DMS53 treated with DMSO at 0.1 percent for 48 hours (cell line): ENCODE measurements at regions not wholly inside any gene's neighbourhood (a gene's known extent, or its start where the extent isn't known, plus 50 kb on each side); places are given as distances from the start of the nearest gene placed in this dataset.
"Not testable (repeated sequence)": the region's sequence is repeated elsewhere in the genome, so short reads cannot be mapped to it uniquely, and the experiment has no call there.

Source experiments
- DNase-seq: peaks from one replicate; lab custom pipeline; 2025; ENCODE audit not compliant: unreplicated experiment; lab: John Stamatoyannopoulos, UW

GRCh38 chr10:8278099-8278498, 223.6 kb downstream of the GATA3 start:
- no peak for DNase-seq

- DNase-seq = no peak
Observed at GRCh38 chr10:8279598-8279997, 225.1 kb downstream of the GATA3 start.

GRCh38 chr10:8280946-8281345, 226.5 kb downstream of the GATA3 start:
- no peak for DNase-seq

GRCh38 chr10:8282340-8282739, 227.9 kb downstream of the GATA3 start:
- DNase-seq = no peak

- DNase-seq = no peak
Observed at GRCh38 chr10:8283166-8283905, 228.8 kb downstream of the GATA3 start.

- DNase-seq = no peak
Observed at GRCh38 chr10:8283986-8284385, 229.5 kb downstream of the GATA3 start.

GRCh38 chr10:8285970-8286369, 231.5 kb downstream of the GATA3 start:
- DNase-seq = not testable (repeated sequence)

GRCh38 chr10:8288600-8288999, 234.1 kb downstream of the GATA3 start:
- no peak for DNase-seq

- DNase-seq = no peak
Observed at GRCh38 chr10:8289186-8289924, 234.9 kb downstream of the GATA3 start.

- no peak for DNase-seq
Observed at GRCh38 chr10:8294779-8295178, 240.3 kb downstream of the GATA3 start.

- no peak for DNase-seq
Observed at GRCh38 chr10:8295311-8295710, 240.8 kb downstream of the GATA3 start.

- DNase-seq = no peak
Observed at GRCh38 chr10:8296090-8296733, 241.7 kb downstream of the GATA3 start.

- no peak for DNase-seq
Observed at GRCh38 chr10:8296734-8297101, 242.2 kb downstream of the GATA3 start.

GRCh38 chr10:8297107-8297506, 242.6 kb downstream of the GATA3 start:
- DNase-seq = no peak

GRCh38 chr10:8297959-8298358, 243.5 kb downstream of the GATA3 start:
- no peak for DNase-seq

- no peak for DNase-seq
Observed at GRCh38 chr10:8298896-8299570, 244.5 kb downstream of the GATA3 start.

- DNase-seq = no peak
Observed at GRCh38 chr10:8300925-8301324, 246.4 kb downstream of the GATA3 start.

- no peak for DNase-seq
Observed at GRCh38 chr10:8301333-8301732, 246.8 kb downstream of the GATA3 start.

GRCh38 chr10:8301831-8302230, 247.3 kb downstream of the GATA3 start:
- no peak for DNase-seq

GRCh38 chr10:8302565-8302964, 248.1 kb downstream of the GATA3 start:
- DNase-seq = no peak

- DNase-seq = no peak
Observed at GRCh38 chr10:8304861-8305260, 250.4 kb downstream of the GATA3 start.
